NCI-H146 (cell line): ENCODE measurements at regions not wholly inside any gene's neighbourhood (a gene's known extent, or its start where the extent isn't known, plus 50 kb on each side); places are given as distances from the start of the nearest gene placed in this dataset.
"Not testable (repeated sequence)": the region's sequence is repeated elsewhere in the genome, so short reads cannot be mapped to it uniquely, and the experiment has no call there.

Source experiments
- DNase-seq: peaks from one replicate; lab custom pipeline; 2025; lab: John Stamatoyannopoulos, UW

GRCh38 chr1:149635290-149635899 lies 51.7 kb downstream of the PPIAL4C start:
- DNase-seq, result not testable (repeated sequence)

DNA sequence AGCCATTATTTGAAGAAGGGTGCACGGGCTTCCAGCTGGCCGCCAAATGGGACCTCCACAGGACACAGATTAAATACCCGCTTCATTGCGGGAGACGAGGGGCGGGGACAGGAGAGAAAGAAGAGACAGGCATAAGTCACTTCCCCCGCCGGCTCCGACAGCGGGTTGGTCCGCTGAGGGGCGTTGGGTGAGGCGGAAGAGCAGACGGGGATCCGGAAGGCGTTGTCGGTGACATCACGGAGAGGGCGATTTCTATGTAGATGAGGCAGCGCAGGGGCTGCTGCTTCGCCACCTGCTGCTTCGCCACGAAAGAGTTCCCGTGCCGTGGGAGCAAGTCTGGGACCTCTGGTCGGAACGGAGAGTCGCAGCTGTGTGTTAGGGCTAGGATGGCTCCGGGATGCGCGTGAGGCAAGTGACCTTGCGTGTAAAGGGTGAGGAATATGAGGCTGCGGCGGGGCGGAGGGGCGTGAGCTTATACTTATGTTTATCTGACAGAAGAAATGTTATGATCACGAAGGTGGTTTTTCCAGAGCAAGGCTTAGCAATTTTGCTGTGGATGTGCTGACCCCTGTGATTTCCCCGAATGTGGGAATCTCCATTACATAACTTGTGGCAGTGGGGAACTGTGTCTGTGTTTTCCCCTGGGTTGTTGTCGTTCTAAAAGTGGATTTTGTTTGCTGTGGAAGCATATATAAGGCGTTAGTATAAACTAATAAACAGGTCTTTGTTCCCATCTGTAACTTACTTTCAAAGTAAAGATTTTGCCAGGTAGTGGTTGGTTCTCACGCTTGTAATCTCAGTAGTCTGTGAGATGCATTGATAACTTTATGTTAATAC lies 52.9 kb downstream of the PPIAL4C start:
- peak; percentile 93 for DNase-seq

- DNase-seq, result not testable (repeated sequence)
Measured at GRCh38 chr1:149638481-149638880, 54.8 kb downstream of the PPIAL4C start.

- not testable (repeated sequence) for DNase-seq
Measured at GRCh38 chr1:149638901-149639658, 55.4 kb downstream of the PPIAL4C start.

- not testable (repeated sequence) for DNase-seq
Measured at GRCh38 chr1:149641179-149641578, 57.5 kb downstream of the PPIAL4C start.

GRCh38 chr1:149644818-149645217 lies 61.2 kb downstream of the PPIAL4C start:
- DNase-seq, result not testable (repeated sequence)

GRCh38 chr1:149646360-149647017 lies 62.8 kb downstream of the PPIAL4C start:
- DNase-seq, result not testable (repeated sequence)

DNA sequence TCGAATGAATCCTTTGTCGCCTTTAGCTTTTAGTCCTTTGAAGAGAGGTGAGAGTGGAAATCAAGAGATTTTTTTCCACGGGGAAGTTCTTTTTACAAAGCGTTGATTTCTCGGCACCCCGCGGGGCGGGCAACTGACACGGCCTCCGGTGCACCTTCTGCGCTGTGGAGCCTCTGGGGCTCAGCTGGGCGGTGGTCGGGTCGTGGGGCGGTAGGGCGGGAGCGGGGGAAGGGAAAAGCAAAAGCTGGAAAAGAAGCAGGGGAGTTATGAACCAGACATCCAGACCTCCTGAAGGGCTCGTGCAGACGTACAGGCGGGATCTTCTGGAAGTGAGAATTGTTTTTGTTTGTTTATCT lies 63.3 kb downstream of the PPIAL4C start:
- not testable (repeated sequence) for DNase-seq

GRCh38 chr1:149657750-149658149 lies 74.1 kb downstream of the PPIAL4C start:
- DNase-seq, result not testable (repeated sequence)

DNA sequence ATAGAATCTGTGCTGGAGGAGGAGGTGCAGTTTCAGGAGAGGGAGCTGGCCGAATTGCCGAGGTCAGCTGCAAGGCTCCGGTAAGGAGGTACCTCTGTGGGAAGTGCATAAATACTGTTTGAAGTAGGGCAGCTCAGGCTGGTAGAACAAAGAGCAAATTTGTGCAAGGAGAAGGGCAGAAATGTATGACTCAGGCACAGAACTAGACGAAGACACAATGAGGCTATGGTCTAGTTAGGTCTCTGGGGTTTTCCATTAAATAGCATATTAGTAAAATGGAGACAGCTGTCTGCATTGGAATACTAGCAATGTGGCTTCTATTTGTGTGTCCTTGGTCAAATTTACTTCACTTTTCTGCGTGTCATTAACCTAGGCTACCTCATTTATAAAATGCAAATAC lies 74.5 kb downstream of the PPIAL4C start:
- DNase-seq, result not testable (repeated sequence)

DNA sequence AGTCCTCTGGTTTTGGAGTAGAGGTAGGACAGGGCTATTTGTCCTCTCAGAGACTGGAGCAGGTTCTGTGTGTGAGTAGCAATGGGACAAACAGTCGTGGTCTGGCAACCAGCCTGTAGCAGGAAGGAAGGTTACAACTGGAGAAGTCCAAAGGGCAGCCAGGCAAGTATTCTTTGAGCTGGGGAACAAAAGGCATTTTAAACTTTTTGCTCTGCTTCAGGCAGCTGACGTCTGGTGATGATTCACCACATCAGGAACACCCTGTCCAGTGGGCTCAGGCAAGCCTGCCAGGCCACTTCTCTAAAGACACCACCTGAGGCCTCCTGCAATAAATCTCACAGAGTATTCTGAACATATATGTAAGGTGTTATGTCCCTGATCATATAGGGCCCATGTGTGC lies 81.0 kb downstream of the PPIAL4C start:
- not testable (repeated sequence) for DNase-seq

GRCh38 chr1:149665033-149665432 lies 81.4 kb downstream of the PPIAL4C start:
- DNase-seq, result not testable (repeated sequence)

- DNase-seq, result not testable (repeated sequence)
Measured at GRCh38 chr1:149665528-149665927, 81.9 kb downstream of the PPIAL4C start.

GRCh38 chr1:149673231-149673909 lies 89.7 kb downstream of the PPIAL4C start:
- not testable (repeated sequence) for DNase-seq

- not testable (repeated sequence) for DNase-seq
Measured at GRCh38 chr1:149674921-149675320, 91.3 kb downstream of the PPIAL4C start.

DNA sequence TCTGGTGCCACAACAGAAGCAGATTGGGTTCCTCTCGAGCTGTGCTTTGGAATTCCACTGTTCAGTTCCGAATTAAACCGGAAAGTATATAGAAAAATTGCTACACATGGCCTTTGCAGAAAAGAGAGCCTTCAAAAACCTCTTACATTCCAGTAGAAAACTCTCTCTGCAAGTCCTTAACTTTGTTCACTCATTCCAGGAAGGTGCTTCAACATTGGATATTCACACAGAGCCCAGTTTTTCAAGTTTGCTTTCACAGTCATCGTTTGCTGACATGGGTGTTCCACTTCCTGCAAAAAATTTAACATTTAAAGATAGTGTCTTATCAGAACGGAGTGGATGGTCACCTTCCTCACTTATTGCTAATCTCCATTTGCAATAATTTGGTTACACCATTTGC lies 93.7 kb downstream of the PPIAL4C start:
- DNase-seq, result not testable (repeated sequence)

GRCh38 chr1:149686593-149687238 lies 95.8 kb upstream of the FCGR1A start:
- DNase-seq, result not testable (repeated sequence)

DNA sequence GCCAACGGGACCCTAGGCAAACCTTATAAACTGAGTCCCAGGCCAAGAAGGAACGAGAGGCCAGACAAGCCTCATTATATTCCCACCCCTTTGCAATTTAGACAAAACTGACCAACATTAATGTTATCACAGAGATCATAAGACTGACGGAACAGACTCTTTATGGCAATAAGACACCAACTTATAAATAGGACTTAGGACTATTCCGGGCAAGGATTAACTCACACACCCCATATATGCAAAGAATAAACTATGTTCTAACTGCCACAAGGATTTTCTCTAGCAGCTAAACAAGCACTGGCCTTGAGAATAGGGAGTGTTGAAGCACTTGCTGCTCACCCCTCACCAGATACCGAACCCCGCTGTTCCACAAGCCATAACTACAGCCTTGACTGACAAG lies 91.1 kb upstream of the FCGR1A start:
- DNase-seq, result not testable (repeated sequence)

DNA sequence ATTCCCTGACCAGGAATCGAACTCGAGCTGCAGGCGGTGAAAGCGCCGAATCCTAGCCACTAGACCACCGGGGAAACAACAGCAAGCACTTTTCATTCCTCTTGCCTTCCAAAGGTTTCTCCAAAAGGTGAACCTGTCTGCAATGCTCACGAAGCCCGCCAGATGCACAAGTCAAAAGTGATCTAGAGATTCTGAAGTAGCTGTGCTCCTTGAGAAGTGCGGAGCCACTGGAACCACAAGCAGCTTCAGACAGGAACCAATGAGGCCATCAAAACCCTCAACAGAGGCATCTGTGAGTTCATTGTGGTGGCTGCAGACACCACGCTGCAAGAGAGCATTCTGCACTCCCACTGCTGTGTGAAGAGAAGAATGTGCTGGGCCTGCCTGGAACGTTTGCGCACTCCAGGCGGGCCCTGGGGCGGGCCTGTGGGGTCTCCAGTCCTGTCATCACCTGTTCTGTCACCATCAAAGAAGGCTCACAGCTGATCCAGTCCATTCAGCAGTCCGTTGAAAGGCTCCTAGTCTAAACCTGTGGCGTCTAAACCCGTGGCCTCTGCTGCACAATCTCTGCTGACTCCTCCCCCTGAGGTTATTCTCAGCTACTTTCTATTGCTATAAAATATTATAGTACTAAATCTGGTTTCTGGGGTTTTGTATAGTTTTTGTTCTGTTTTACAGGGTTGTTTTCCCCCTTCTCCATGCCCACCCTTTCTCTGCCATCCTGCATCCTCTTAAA lies 89.5 kb upstream of the FCGR1A start:
- DNase-seq, result not testable (repeated sequence)

- not testable (repeated sequence) for DNase-seq
Measured at GRCh38 chr1:149695066-149695465, 87.4 kb upstream of the FCGR1A start.
